WTC11 (cell line): ENCODE measurements at regions not wholly inside any gene's neighbourhood (a gene's known extent, or its start where the extent isn't known, plus 50 kb on each side); places are given as distances from the start of the nearest gene placed in this dataset.

ENCODE experiments used
- ATAC-seq: fragments of 200-7000 bp; cut with Tn5 transposase; 2 replicates; pipeline ENCODE4 v1.10.0; 2021; ENCODE audit warnings: mild to moderate bottlenecking, moderate library complexity
- CTCF ChIA-PET: fragments of 300-600 bp; sonication (Branson Sonifier 250); formaldehyde crosslinking; loops from one replicate; lab custom pipeline; 2021; ENCODE audit warnings: antibody characterized with exemption; lab: Charles Lee
- POLR2A ChIA-PET: fragments of 350-600 bp; sonication (Branson Sonifier 250); formaldehyde crosslinking; loops from one replicate; lab custom pipeline; 2021; ENCODE audit warnings: antibody characterized with exemption; lab: Charles Lee
- DNase-seq: peaks from one replicate; pipeline ENCODE4 v3.0.0; 2021; ENCODE audit warnings: low spot score
- H3K27ac Mint-ChIP-seq: 2 replicates; pipeline ENCODE4 v1.8.0; 2021; ENCODE audit warnings: mixed read lengths
- H3K27me3 Mint-ChIP-seq: 2 replicates; pipeline ENCODE4 v1.8.0; 2021; ENCODE audit warnings: low read depth, mild to moderate bottlenecking, moderate library complexity, mixed read lengths
- H3K36me3 Mint-ChIP-seq: 2 replicates; pipeline ENCODE4 v1.8.0; 2021; ENCODE audit warnings: mixed read lengths
- H3K4me1 Mint-ChIP-seq: 2 replicates; pipeline ENCODE4 v1.8.0; 2022; ENCODE audit warnings: mixed read lengths
- H3K4me3 Mint-ChIP-seq: 2 replicates; pipeline ENCODE4 v1.8.0; 2021; ENCODE audit warnings: mild to moderate bottlenecking, moderate library complexity, mixed read lengths
- H3K9me3 Mint-ChIP-seq: 2 replicates; pipeline ENCODE4 v1.8.0; 2021; ENCODE audit warnings: mixed read lengths
- ATF1 ChIP-seq: sonication (generic); formaldehyde crosslinking; IDR thresholded peaks from 2 replicates; pipeline ENCODE4 v1.8.1; 2023; ENCODE audit warnings: mild to moderate bottlenecking, moderate library complexity, missing genetic modification reagents
- ATF2 ChIP-seq: sonication (generic); formaldehyde crosslinking; IDR thresholded peaks from 2 replicates; pipeline ENCODE4 v1.8.1; 2022; ENCODE audit warnings: low read depth, missing genetic modification reagents, borderline replicate concordance
- CBFB ChIP-seq: sonication (generic); formaldehyde crosslinking; IDR thresholded peaks from 2 replicates; pipeline ENCODE4 v1.8.1; 2022; ENCODE audit warnings: mild to moderate bottlenecking, low read depth, missing genetic modification reagents
- CREB1 ChIP-seq: sonication (generic); formaldehyde crosslinking; IDR thresholded peaks from 2 replicates; pipeline ENCODE4 v1.8.0; 2023; ENCODE audit warnings: mild to moderate bottlenecking, missing genetic modification reagents
- ESRRA ChIP-seq: sonication (generic); formaldehyde crosslinking; IDR thresholded peaks from 2 replicates; pipeline ENCODE4 v1.8.1; 2022; ENCODE audit warnings: mild to moderate bottlenecking, missing genetic modification reagents, borderline replicate concordance
- GRHL2 ChIP-seq: fragments of 250-450 bp; sonication (Bioruptor Pico); IDR thresholded peaks from 2 replicates; pipeline ENCODE4 v1.8.0; 2022; ENCODE audit warnings: mild to moderate bottlenecking, moderate library complexity; ENCODE audit not compliant: insufficient replicate concordance, severe bottlenecking
- GTF2I ChIP-seq: fragments of 250-450 bp; sonication (Bioruptor Pico); conservative IDR thresholded peaks from 2 replicates; pipeline ENCODE4 v1.4.0; 2021; ENCODE audit warnings: mild to moderate bottlenecking
- IRF2 ChIP-seq: sonication (generic); formaldehyde crosslinking; IDR thresholded peaks from 2 replicates; pipeline ENCODE4 v1.8.0; 2022; ENCODE audit warnings: low read depth, missing genetic modification reagents, borderline replicate concordance
- NFATC4 ChIP-seq: fragments of 250-450 bp; sonication (Bioruptor Pico); IDR thresholded peaks from 2 replicates; pipeline ENCODE4 v1.9.0; 2021; ENCODE audit warnings: mild to moderate bottlenecking
- NFE2L1 ChIP-seq: sonication (generic); formaldehyde crosslinking; IDR thresholded peaks from 2 replicates; pipeline ENCODE4 v1.8.1; 2023; ENCODE audit warnings: missing genetic modification reagents
- SMAD4 ChIP-seq: sonication (generic); formaldehyde crosslinking; IDR thresholded peaks from 2 replicates; pipeline ENCODE4 v1.8.0; 2022; ENCODE audit warnings: mild to moderate bottlenecking, missing genetic modification reagents
- SP1 ChIP-seq: sonication (generic); formaldehyde crosslinking; conservative IDR thresholded peaks from 2 replicates; pipeline ENCODE4 v1.8.1; 2022; ENCODE audit warnings: missing genetic modification reagents
- TP53 ChIP-seq: sonication (generic); formaldehyde crosslinking; IDR thresholded peaks from 2 replicates; pipeline ENCODE4 v1.8.1; 2023; ENCODE audit warnings: mild to moderate bottlenecking, missing genetic modification reagents
- ZNF138 ChIP-seq: sonication (generic); formaldehyde crosslinking; conservative IDR thresholded peaks from 2 replicates; pipeline ENCODE4 v1.8.1; 2022; ENCODE audit warnings: mild to moderate bottlenecking, moderate library complexity, missing genetic modification reagents
- ZNF219 ChIP-seq: sonication (generic); formaldehyde crosslinking; IDR thresholded peaks from 2 replicates; pipeline ENCODE4 v1.8.0; 2023; ENCODE audit warnings: missing genetic modification reagents, mild to moderate bottlenecking, borderline replicate concordance
- ZNF263 ChIP-seq: sonication (generic); formaldehyde crosslinking; IDR thresholded peaks from 2 replicates; pipeline ENCODE4 v1.8.1; 2022; ENCODE audit warnings: low read depth, mild to moderate bottlenecking, moderate library complexity, missing genetic modification reagents
- ZNF416 ChIP-seq: fragments of 250-450 bp; sonication (Bioruptor Pico); IDR thresholded peaks from 2 replicates; pipeline ENCODE4 v1.9.0; 2021; ENCODE audit warnings: mild to moderate bottlenecking, inconsistent platforms
- ZNF512 ChIP-seq: sonication (generic); formaldehyde crosslinking; IDR thresholded peaks from 2 replicates; pipeline ENCODE4 v1.8.1; 2022; ENCODE audit warnings: missing genetic modification reagents, borderline replicate concordance
- ZSCAN18 ChIP-seq: fragments of 250-450 bp; sonication (Bioruptor Pico); IDR thresholded peaks from 2 replicates; pipeline ENCODE4 v2.1.2; 2022; ENCODE audit warnings: mild to moderate bottlenecking, moderate library complexity
- TF ChIP-seq, protein P1 (sequence below): fragments of 250-450 bp; sonication (Bioruptor Pico); IDR thresholded peaks from 2 replicates; pipeline ENCODE4 v1.9.0; 2021; ENCODE audit warnings: moderate library complexity, mild to moderate bottlenecking, inconsistent platforms, borderline replicate concordance
- TF ChIP-seq, protein P2 (sequence below): sonication (generic); formaldehyde crosslinking; IDR thresholded peaks from 2 replicates; pipeline ENCODE4 v1.8.0; 2022; ENCODE audit warnings: mild to moderate bottlenecking, missing genetic modification reagents
- TF ChIP-seq, protein P3 (sequence below): fragments of 250-450 bp; sonication (Bioruptor Pico); IDR thresholded peaks from 2 replicates; pipeline ENCODE4 v1.8.0; 2021; ENCODE audit warnings: mild to moderate bottlenecking
- TF ChIP-seq, protein P4 (sequence below): fragments of 200-600 bp; IDR thresholded peaks from 2 replicates; pipeline ENCODE4 v1.8.0; 2022; ENCODE audit warnings: antibody characterized with exemption

GRCh38 chr12:105716621-105717020 is 386.1 kb downstream of the C12orf75 start:
- DNase-seq (no peak), ATAC-seq (no peak)
- Mint-ChIP-seq H3K27me3 (no peaks in the 10 kb centered on the region; the same call in 1 of the 2 replicates), H3K4me3 (no peak overlapping the region), H3K9me3 (0 out of 2 replicates have a peak, but pooled peaks cover 5% of the 10 kb centered on the region), H3K4me1 (peaks cover 18% of the 10 kb centered on the region), H3K36me3 (no peaks in the 10 kb centered on the region), H3K27ac (no peak overlapping the region)
- ChIA-PET CTCF (no interaction called here), POLR2A (no interaction called here)
- TF ChIP-seq ATF1 (CRISPR knock-in tag) (no peak), ZNF512 (CRISPR knock-in tag) (no peak), NFE2L1 (CRISPR knock-in tag) (no peak), CREB1 (no peak), IRF2 (CRISPR knock-in tag) (no peak), TP53 (CRISPR knock-in tag) (no peak), GRHL2 (CRISPR knock-in tag) (no peak), NFATC4 (no peak)

DNA sequence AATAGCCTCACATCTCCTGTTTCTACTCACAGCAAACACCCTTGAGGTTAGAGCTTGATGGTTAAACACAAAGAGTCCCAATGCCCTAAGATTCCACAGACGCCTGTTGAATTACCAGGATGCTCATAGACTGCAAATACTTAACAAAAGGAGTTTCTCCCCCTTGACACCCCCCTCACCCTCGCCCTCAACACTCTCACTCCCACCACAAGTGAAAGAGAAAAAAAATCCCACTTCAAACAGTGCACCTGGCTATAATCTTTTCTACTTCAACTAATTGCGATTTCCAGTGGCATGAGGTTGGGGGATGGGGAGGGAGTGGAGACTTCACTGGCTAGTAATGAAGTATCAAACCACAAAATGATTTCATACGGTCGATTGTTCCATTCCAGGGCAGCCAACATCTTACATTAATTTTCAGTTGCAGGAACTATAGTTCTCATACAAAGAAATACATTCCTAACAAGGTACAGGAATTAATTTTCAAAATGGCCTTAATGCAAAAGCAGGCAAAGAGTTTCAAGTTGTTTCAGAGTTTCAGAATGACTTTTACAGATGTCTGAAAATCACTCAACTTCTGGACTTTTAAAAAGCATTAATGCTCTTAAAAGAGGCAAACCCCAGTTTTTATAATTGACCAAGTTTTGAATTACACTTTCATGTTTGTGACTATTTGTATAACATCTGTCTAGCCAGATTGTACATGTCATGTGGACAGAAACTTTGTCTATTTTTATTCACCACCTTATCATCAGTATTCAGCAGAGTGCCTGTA is 390.7 kb downstream of the C12orf75 start:
- DNase-seq, result no peak
- no peaks in the 10 kb centered on the region; the same call in 1 of the 2 replicates for H3K27me3 Mint-ChIP-seq
- TF ChIP-seq, protein P1, sequence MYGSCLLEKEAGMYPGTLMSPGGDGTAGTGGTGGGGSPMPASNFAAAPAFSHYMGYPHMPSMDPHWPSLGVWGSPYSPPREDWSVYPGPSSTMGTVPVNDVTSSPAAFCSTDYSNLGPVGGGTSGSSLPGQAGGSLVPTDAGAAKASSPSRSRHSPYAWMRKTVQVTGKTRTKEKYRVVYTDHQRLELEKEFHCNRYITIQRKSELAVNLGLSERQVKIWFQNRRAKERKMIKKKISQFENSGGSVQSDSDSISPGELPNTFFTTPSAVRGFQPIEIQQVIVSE, result no peak
- TF ChIP-seq SP1 (CRISPR knock-in tag) (no peak), GRHL2 (CRISPR knock-in tag) (no peak), ZNF416 (CRISPR knock-in tag) (no peak)
- TF ChIP-seq, all 79 proteins: peak for 0
- Mint-ChIP-seq H3K4me3 (no peak overlapping the region), H3K27ac (no peak overlapping the region), H3K4me1 (peaks cover 22% of the 10 kb centered on the region), H3K9me3 (0 out of 2 replicates have a peak, but pooled peaks cover 5% of the 10 kb centered on the region), H3K36me3 (no peaks in the 10 kb centered on the region)
- CTCF ChIA-PET, result interaction anchor here (0.8 to 1.0 kb wide), 2 partner anchors 15 to 16 kb away, joined by 3 read pairs; no protein-coding TSS in a partner anchor
- peak; percentile 30; the same call in 1 of the 2 replicates for ATAC-seq
- POLR2A ChIA-PET, result no interaction called here

GRCh38 chr12:105721891-105722290 is 391.4 kb downstream of the C12orf75 start:
- Mint-ChIP-seq H3K36me3 (no peaks in the 10 kb centered on the region), H3K9me3 (0 out of 2 replicates have a peak, but pooled peaks cover 5% of the 10 kb centered on the region), H3K4me1 (peaks cover 22% of the 10 kb centered on the region), H3K27me3 (no peaks in the 10 kb centered on the region; the same call in 1 of the 2 replicates), H3K4me3 (no peak overlapping the region), H3K27ac (no peak overlapping the region)
- POLR2A ChIA-PET, result interaction anchor here (0.8 kb wide), 1 partner anchor 295 kb away, joined by 3 read pairs; no protein-coding TSS in a partner anchor
- no peak for ATAC-seq
- CTCF ChIA-PET, result no interaction called here
- DNase-seq, result no peak
- TF ChIP-seq ZSCAN18 (CRISPR knock-in tag), result no peak
- TF ChIP-seq SMAD4 (CRISPR knock-in tag), result no peak
- no peak for TF ChIP-seq CBFB (CRISPR knock-in tag)
- no peak for TF ChIP-seq ZNF138 (CRISPR knock-in tag)
- TF ChIP-seq GTF2I, result no peak
- TF ChIP-seq, protein P2, sequence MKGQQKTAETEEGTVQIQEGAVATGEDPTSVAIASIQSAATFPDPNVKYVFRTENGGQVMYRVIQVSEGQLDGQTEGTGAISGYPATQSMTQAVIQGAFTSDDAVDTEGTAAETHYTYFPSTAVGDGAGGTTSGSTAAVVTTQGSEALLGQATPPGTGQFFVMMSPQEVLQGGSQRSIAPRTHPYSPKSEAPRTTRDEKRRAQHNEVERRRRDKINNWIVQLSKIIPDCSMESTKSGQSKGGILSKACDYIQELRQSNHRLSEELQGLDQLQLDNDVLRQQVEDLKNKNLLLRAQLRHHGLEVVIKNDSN (CRISPR knock-in tag), result no peak
- no peak for TF ChIP-seq ESRRA
- TF ChIP-seq ZNF263 (CRISPR knock-in tag), result no peak
- TF ChIP-seq, protein P3, sequence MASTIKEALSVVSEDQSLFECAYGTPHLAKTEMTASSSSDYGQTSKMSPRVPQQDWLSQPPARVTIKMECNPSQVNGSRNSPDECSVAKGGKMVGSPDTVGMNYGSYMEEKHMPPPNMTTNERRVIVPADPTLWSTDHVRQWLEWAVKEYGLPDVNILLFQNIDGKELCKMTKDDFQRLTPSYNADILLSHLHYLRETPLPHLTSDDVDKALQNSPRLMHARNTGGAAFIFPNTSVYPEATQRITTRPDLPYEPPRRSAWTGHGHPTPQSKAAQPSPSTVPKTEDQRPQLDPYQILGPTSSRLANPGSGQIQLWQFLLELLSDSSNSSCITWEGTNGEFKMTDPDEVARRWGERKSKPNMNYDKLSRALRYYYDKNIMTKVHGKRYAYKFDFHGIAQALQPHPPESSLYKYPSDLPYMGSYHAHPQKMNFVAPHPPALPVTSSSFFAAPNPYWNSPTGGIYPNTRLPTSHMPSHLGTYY (CRISPR knock-in tag), result no peak
- TF ChIP-seq, protein P4, sequence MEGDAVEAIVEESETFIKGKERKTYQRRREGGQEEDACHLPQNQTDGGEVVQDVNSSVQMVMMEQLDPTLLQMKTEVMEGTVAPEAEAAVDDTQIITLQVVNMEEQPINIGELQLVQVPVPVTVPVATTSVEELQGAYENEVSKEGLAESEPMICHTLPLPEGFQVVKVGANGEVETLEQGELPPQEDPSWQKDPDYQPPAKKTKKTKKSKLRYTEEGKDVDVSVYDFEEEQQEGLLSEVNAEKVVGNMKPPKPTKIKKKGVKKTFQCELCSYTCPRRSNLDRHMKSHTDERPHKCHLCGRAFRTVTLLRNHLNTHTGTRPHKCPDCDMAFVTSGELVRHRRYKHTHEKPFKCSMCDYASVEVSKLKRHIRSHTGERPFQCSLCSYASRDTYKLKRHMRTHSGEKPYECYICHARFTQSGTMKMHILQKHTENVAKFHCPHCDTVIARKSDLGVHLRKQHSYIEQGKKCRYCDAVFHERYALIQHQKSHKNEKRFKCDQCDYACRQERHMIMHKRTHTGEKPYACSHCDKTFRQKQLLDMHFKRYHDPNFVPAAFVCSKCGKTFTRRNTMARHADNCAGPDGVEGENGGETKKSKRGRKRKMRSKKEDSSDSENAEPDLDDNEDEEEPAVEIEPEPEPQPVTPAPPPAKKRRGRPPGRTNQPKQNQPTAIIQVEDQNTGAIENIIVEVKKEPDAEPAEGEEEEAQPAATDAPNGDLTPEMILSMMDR, result no peak
- TF ChIP-seq ZNF219 (CRISPR knock-in tag), result no peak
- no peak for TF ChIP-seq ATF2 (CRISPR knock-in tag)
